GM23248 (cell line): ENCODE measurements at regions not wholly inside any gene's neighbourhood (a gene's known extent, or its start where the extent isn't known, plus 50 kb on each side); places are given as distances from the start of the nearest gene placed in this dataset.

ENCODE experiments used
- EZH2 ChIP-seq: fragments of 200-600 bp; sonication (generic); IDR thresholded peaks from 2 replicates; pipeline ENCODE4 v1.6.1; 2018; ENCODE audit warnings: antibody characterized with exemption, mild to moderate bottlenecking; ENCODE audit not compliant: insufficient read depth, poor library complexity, severe bottlenecking
- EZH2phosphoT487 ChIP-seq: fragments of 200-600 bp; sonication (generic); IDR thresholded peaks from 2 replicates; pipeline ENCODE4 v1.6.1; 2018; ENCODE audit warnings: antibody characterized with exemption, moderate library complexity, mild to moderate bottlenecking, low read depth; ENCODE audit not compliant: insufficient read depth

- no peak for TF ChIP-seq EZH2phosphoT487
- TF ChIP-seq EZH2, result no peak
Measured at GRCh38 chr7:54885285-54885684, 126.3 kb upstream of the SEC61G start.
